MM.1S (cell line): ENCODE measurements at regions not wholly inside any gene's neighbourhood (a gene's known extent, or its start where the extent isn't known, plus 50 kb on each side); places are given as distances from the start of the nearest gene placed in this dataset.
"Not testable (repeated sequence)": the region's sequence is repeated elsewhere in the genome, so short reads cannot be mapped to it uniquely, and the experiment has no call there.

ENCODE experiments used
- DNase-seq: peaks from one replicate; pipeline ENCODE4 v3.0.0-alpha.2; 2015
- H2AFZ ChIP-seq: fragments of 300-600 bp; sonication (generic); 2 replicates; pipeline ENCODE4 v1.6.0; 2016; ENCODE audit warnings: antibody characterized with exemption, low read length
- H3F3A ChIP-seq: fragments of 300-600 bp; sonication (generic); 2 replicates; pipeline ENCODE4 v1.6.1; 2016; ENCODE audit warnings: mild to moderate bottlenecking, antibody characterized with exemption, low read length, moderate library complexity, mixed read lengths; ENCODE audit not compliant: insufficient read depth
- H3K27ac ChIP-seq: fragments of 300-600 bp; sonication (generic); 2 replicates; pipeline ENCODE4 v1.5.1; 2016; ENCODE audit warnings: mild to moderate bottlenecking, low read length
- H3K27me3 ChIP-seq: fragments of 300-600 bp; sonication (generic); replicated peaks from 2 replicates; pipeline ENCODE4 v1.6.0; 2016; ENCODE audit warnings: low read length; ENCODE audit not compliant: insufficient read depth
- H3K36me3 ChIP-seq: fragments of 300-600 bp; sonication (generic); replicated peaks from 2 replicates; pipeline ENCODE4 v1.6.1; 2016; ENCODE audit warnings: mild to moderate bottlenecking, low read length, mixed read lengths; ENCODE audit not compliant: insufficient read depth
- H3K4me1 ChIP-seq: fragments of 300-600 bp; sonication (generic); 2 replicates; pipeline ENCODE4 v1.6.1; 2016; ENCODE audit warnings: low read length, mixed read lengths
- H3K4me2 ChIP-seq: fragments of 300-600 bp; sonication (generic); 2 replicates; pipeline ENCODE4 v1.6.0; 2016; ENCODE audit warnings: low read depth, low read length
- H3K4me3 ChIP-seq: fragments of 300-600 bp; sonication (generic); 2 replicates; pipeline ENCODE4 v1.5.1; 2016; ENCODE audit warnings: low read length, mixed read lengths
- H3K79me2 ChIP-seq: fragments of 300-600 bp; sonication (generic); 2 replicates; pipeline ENCODE4 v1.6.1; 2016; ENCODE audit warnings: mixed run types, low read length, mixed read lengths
- H3K9ac ChIP-seq: fragments of 300-600 bp; sonication (generic); 2 replicates; pipeline ENCODE4 v1.6.1; 2016; ENCODE audit warnings: low read length, mixed read lengths
- H3K9me2 ChIP-seq: fragments of 300-600 bp; sonication (generic); replicated peaks from 2 replicates; pipeline ENCODE4 v1.6.1; 2016; ENCODE audit warnings: mild to moderate bottlenecking, low read length, mixed read lengths; ENCODE audit not compliant: insufficient read depth
- H3K9me3 ChIP-seq: fragments of 300-600 bp; sonication (generic); replicated peaks from 2 replicates; pipeline ENCODE4 v1.6.1; 2016; ENCODE audit warnings: mild to moderate bottlenecking, low read length, mixed read lengths; ENCODE audit not compliant: insufficient read depth
- H4K20me1 ChIP-seq: fragments of 300-600 bp; sonication (generic); 2 replicates; pipeline ENCODE4 v1.6.1; 2016; ENCODE audit warnings: mild to moderate bottlenecking, low read length, moderate library complexity, mixed read lengths; ENCODE audit not compliant: insufficient read depth
- EZH2 ChIP-seq: fragments of 300-600 bp; sonication (generic); optimal IDR thresholded peaks from 2 replicates; pipeline ENCODE3; 2017; ENCODE audit warnings: low read depth, mild to moderate bottlenecking, antibody characterized with exemption, low read length, mixed read lengths
- EZH2phosphoT487 ChIP-seq: fragments of 300-600 bp; sonication (generic); IDR thresholded peaks from 2 replicates; pipeline ENCODE4 v1.6.1; 2018; ENCODE audit warnings: antibody characterized with exemption, low read length
- TF ChIP-seq, protein P1 (sequence below): fragments of 300-600 bp; sonication (generic); IDR thresholded peaks from 2 replicates; pipeline ENCODE4 v1.5.1; 2016; ENCODE audit warnings: antibody characterized with exemption, low read length, mixed read lengths

DNA sequence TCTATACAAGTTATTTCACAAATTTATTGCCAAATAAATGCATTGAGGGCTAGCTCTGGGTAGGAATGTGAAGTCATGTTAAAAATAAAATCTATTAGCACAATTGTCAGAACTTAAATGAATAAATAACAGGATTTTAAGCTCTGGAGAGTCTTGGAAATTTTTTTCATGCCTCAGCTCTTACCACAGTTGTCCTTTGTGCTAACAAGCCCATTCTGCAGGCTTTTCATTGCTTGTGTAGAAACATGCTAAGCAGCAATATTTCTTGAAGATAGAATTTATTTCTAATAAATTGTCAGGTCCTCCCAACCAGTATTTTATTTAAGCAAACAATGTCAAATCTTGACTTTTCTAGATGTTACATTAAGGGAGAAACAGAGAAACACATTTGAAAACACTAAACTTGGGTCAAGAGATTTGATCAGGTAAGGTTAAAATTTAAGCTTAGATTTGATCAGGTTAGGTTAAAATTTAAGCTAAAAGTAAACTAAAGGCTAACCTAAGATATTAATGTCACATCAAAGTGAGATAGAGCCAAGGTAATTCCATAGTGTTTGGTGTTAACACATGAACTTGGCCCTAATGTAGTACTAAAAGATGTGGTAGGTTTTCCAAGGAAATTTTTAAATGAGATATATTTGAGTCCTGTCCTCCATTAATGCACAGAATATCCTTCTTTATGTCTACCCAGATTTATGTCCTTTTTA, 179.1 kb upstream of the IL1RAPL1 start:
- no peak overlapping the region for H3K4me2 ChIP-seq
- no peaks in the 10 kb centered on the region for H3K27me3 ChIP-seq
- no peaks in the 10 kb centered on the region for H3K4me1 ChIP-seq
- H3F3A ChIP-seq, result no peaks in the 10 kb centered on the region
- no peaks in the 10 kb centered on the region for H4K20me1 ChIP-seq
- H2AFZ ChIP-seq, result no peak overlapping the region
- H3K4me3 ChIP-seq, result no peak overlapping the region
- H3K79me2 ChIP-seq, result no peaks in the 10 kb centered on the region
- DNase-seq, result no peak
- H3K27ac ChIP-seq, result no peak overlapping the region
- H3K9me2 ChIP-seq, result no peaks in the 10 kb centered on the region
- no peaks in the 10 kb centered on the region for H3K9me3 ChIP-seq
- TF ChIP-seq EZH2phosphoT487 (no peak), EZH2 (no peak)
- no peak overlapping the region for H3K9ac ChIP-seq
- H3K36me3 ChIP-seq, result no peaks in the 10 kb centered on the region

DNA sequence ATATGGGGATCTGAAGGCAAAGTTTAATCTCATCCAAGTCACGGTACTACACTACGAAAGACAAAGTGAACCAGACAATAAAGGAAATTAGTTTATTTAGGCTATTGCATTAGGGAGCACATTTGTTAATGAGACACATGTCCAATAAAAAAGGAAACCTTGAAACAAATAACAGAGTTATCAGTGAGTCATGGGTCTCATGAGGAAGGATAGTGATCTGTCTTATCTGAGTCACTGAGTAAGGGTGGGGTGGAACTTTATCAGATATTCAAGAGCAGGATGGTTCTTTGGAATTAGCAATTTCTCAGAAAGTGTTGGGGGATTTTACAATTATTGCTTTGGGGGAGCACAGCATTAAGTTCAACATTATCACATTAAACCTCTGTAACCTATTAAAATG, 188.9 kb upstream of the IL1RAPL1 start:
- TF ChIP-seq, protein P1, sequence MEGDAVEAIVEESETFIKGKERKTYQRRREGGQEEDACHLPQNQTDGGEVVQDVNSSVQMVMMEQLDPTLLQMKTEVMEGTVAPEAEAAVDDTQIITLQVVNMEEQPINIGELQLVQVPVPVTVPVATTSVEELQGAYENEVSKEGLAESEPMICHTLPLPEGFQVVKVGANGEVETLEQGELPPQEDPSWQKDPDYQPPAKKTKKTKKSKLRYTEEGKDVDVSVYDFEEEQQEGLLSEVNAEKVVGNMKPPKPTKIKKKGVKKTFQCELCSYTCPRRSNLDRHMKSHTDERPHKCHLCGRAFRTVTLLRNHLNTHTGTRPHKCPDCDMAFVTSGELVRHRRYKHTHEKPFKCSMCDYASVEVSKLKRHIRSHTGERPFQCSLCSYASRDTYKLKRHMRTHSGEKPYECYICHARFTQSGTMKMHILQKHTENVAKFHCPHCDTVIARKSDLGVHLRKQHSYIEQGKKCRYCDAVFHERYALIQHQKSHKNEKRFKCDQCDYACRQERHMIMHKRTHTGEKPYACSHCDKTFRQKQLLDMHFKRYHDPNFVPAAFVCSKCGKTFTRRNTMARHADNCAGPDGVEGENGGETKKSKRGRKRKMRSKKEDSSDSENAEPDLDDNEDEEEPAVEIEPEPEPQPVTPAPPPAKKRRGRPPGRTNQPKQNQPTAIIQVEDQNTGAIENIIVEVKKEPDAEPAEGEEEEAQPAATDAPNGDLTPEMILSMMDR, result no peak
- TF ChIP-seq EZH2phosphoT487, result no peak
- no peak for TF ChIP-seq EZH2
- no peak for DNase-seq
- H3K9me2 ChIP-seq, result no peaks in the 10 kb centered on the region
- H4K20me1 ChIP-seq, result no peaks in the 10 kb centered on the region
- no peak overlapping the region for H2AFZ ChIP-seq
- no peaks in the 10 kb centered on the region for H3K27me3 ChIP-seq
- H3K27ac ChIP-seq, result no peak overlapping the region
- H3K36me3 ChIP-seq, result no peaks in the 10 kb centered on the region
- H3F3A ChIP-seq, result no peaks in the 10 kb centered on the region
- no peak overlapping the region for H3K4me2 ChIP-seq
- H3K9me3 ChIP-seq, result no peaks in the 10 kb centered on the region
- H3K4me1 ChIP-seq, result no peaks in the 10 kb centered on the region
- no peaks in the 10 kb centered on the region for H3K79me2 ChIP-seq
- H3K9ac ChIP-seq, result no peak overlapping the region
- no peak overlapping the region for H3K4me3 ChIP-seq

GRCh38 chrX:28391528-28391927, 195.7 kb upstream of the IL1RAPL1 start:
- no peak overlapping the region for H3K9ac ChIP-seq
- no peak for TF ChIP-seq EZH2
- TF ChIP-seq, protein P1, result no peak
- TF ChIP-seq EZH2phosphoT487, result no peak
- no peaks in the 10 kb centered on the region for H3K9me2 ChIP-seq
- H3F3A ChIP-seq, result no peaks in the 10 kb centered on the region
- no peak overlapping the region for H3K4me3 ChIP-seq
- no peaks in the 10 kb centered on the region for H3K27me3 ChIP-seq
- no peaks in the 10 kb centered on the region for H3K9me3 ChIP-seq
- no peaks in the 10 kb centered on the region for H3K79me2 ChIP-seq
- H3K36me3 ChIP-seq, result no peaks in the 10 kb centered on the region
- H2AFZ ChIP-seq, result no peak overlapping the region
- no peak overlapping the region for H3K4me2 ChIP-seq
- no peak for DNase-seq
- H3K27ac ChIP-seq, result no peak overlapping the region
- H4K20me1 ChIP-seq, result no peaks in the 10 kb centered on the region
- no peaks in the 10 kb centered on the region for H3K4me1 ChIP-seq

DNA sequence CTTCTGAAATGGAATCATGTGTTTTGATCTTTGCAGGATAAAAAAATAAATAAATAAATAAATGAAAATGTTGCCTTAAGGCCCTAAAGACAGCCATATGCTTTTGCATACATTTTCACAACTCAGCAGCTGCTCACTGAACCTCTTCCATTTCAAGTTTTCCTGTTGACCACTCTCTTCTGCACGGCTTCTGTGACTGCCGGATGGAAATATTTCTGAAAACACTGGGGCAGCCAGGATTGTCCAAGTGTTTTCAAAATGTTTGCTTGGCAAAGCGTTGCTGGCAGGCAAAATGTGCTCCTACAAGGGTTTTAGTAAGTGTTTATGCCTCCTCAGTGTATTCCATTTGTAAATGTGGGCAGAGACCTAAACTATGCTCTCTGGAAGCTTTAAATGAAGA, 208.1 kb upstream of the IL1RAPL1 start:
- TF ChIP-seq, protein P1, result no peak
- no peak for TF ChIP-seq EZH2
- TF ChIP-seq EZH2phosphoT487, result no peak

DNA sequence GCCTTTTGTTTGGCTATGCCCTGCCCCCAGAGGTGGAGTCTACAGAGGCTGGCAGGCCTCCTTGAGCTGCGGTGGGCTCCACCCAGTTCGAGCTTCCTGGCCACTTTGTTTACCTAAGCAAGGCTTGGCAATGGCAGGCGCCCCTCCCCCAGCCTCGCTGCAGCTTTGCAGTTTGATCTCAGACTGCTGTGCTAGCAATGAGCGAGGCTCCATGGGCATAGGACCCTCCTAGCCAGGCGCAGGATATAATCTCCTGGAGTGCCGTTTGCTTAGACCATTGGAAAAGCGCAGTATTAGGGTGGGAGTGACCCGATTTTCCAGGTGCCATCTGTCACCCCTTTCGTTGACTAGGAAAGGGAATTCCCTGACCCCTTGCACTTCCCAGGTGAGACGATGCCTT, 219.6 kb upstream of the IL1RAPL1 start:
- H3K9me3 ChIP-seq, H3K36me3 ChIP-seq, H3K27ac ChIP-seq, H3K9me2 ChIP-seq, H3F3A ChIP-seq, H2AFZ ChIP-seq, H3K79me2 ChIP-seq, H3K27me3 ChIP-seq, H4K20me1 ChIP-seq, DNase-seq, H3K9ac ChIP-seq, H3K4me1 ChIP-seq, H3K4me3 ChIP-seq, H3K4me2 ChIP-seq: not testable (repeated sequence)

More for the DNA sequence above, 208.1 kb upstream of the IL1RAPL1 start:
- Histone ChIP-seq H3K27me3 (no peaks in the 10 kb centered on the region), H2AFZ (no peak overlapping the region), H3K4me3 (no peak overlapping the region), H3K9me2 (no peaks in the 10 kb centered on the region), H3K9me3 (no peaks in the 10 kb centered on the region), H3K36me3 (no peaks in the 10 kb centered on the region), H3K9ac (no peak overlapping the region), H3F3A (no peaks in the 10 kb centered on the region), H3K4me2 (no peak overlapping the region), H4K20me1 (no peaks in the 10 kb centered on the region), H3K27ac (no peak overlapping the region), H3K79me2 (no peaks in the 10 kb centered on the region), H3K4me1 (no peaks in the 10 kb centered on the region)
- no peak for DNase-seq
